IMR-90 (cell line): ENCODE measurements at regions not wholly inside any gene's neighbourhood (a gene's known extent, or its start where the extent isn't known, plus 50 kb on each side); places are given as distances from the start of the nearest gene placed in this dataset.

Experiments used
- ATAC-seq: fragments of 200-7000 bp; cut with Tn5 transposase; 2 replicates; pipeline ENCODE4 v1.9.1; 2020; ENCODE audit warnings: low read depth, mild to moderate bottlenecking, moderate library complexity
- BruUV-seq: library from RNA; stranded (reverse); fragments of 400-500 nt; replicated peaks from 2 replicates; lab custom pipeline; 2021; lab: Mats Ljungman, UMichigan
- CTCF ChIA-PET: fragments of 300-600 bp; formaldehyde crosslinking; extraction: SDS; loops from one replicate; lab custom pipeline; 2021; ENCODE audit warnings: antibody characterized with exemption; lab: Yijun Ruan, JAX
- POLR2A ChIA-PET: fragments of 300-600 bp; sonication (Branson Sonifier 250); formaldehyde crosslinking; loops from one replicate; lab custom pipeline; 2022; ENCODE audit warnings: antibody characterized with exemption; ENCODE audit not compliant: unreplicated experiment; lab: Charles Lee
- DNase-seq: peaks from one replicate; pipeline ENCODE4 v3.0.0; 2013
- H2AFZ ChIP-seq: replicated peaks from 2 replicates; pipeline ENCODE3; 2013; ENCODE audit warnings: low read length, mild to moderate bottlenecking; ENCODE audit not compliant: poor library complexity
- H2AK5ac ChIP-seq: 2 replicates; pipeline ENCODE4 v1.6.1; 2013; ENCODE audit warnings: low read depth, low read length, inconsistent platforms
- H2AK9ac ChIP-seq: replicated peaks from 2 replicates; pipeline ENCODE3; 2013; ENCODE audit warnings: mild to moderate bottlenecking, low read depth, low read length, moderate library complexity; ENCODE audit not compliant: poor library complexity
- H2BK120ac ChIP-seq: 2 replicates; pipeline ENCODE4 v1.6.1; 2013; ENCODE audit warnings: low read depth, low read length, inconsistent platforms
- H2BK15ac ChIP-seq: 3 replicates; pipeline ENCODE4 v1.6.1; 2013; ENCODE audit warnings: low read depth, low read length, inconsistent platforms
- H2BK20ac ChIP-seq: 2 replicates; pipeline ENCODE4 v1.6.1; 2013; ENCODE audit warnings: low read depth, mild to moderate bottlenecking, inconsistent platforms, low read length, moderate library complexity
- H2BK5ac ChIP-seq: 2 replicates; pipeline ENCODE4 v1.6.1; 2013; ENCODE audit warnings: mild to moderate bottlenecking, low read depth, low read length, inconsistent platforms; ENCODE audit not compliant: poor library complexity, severe bottlenecking
- H3K14ac ChIP-seq: replicated peaks from 2 replicates; pipeline ENCODE4 v1.6.1; 2013; ENCODE audit warnings: low read depth, low read length, inconsistent platforms
- H3K18ac ChIP-seq: 2 replicates; pipeline ENCODE4 v1.6.1; 2013; ENCODE audit warnings: low read depth, low read length, control low read depth
- H3K23ac ChIP-seq: 2 replicates; pipeline ENCODE4 v1.6.1; 2013; ENCODE audit warnings: low read depth, low read length, inconsistent platforms
- H3K27ac ChIP-seq: 2 replicates; pipeline ENCODE4 v1.5.1; 2013; ENCODE audit warnings: mild to moderate bottlenecking, control low read depth, low read length; ENCODE audit not compliant: insufficient read depth
- H3K27me3 ChIP-seq: 2 replicates; pipeline ENCODE4 v1.6.1; 2013; ENCODE audit warnings: low read length; ENCODE audit not compliant: control insufficient read depth, insufficient read depth
- H3K36me3 ChIP-seq: 2 replicates; pipeline ENCODE4 v1.6.1; 2013; ENCODE audit warnings: low read length, mixed read lengths; ENCODE audit not compliant: control insufficient read depth, insufficient read depth
- H3K4ac ChIP-seq: 2 replicates; pipeline ENCODE4 v1.6.1; 2013; ENCODE audit warnings: low read depth, low read length, inconsistent platforms
- H3K4me1 ChIP-seq: 2 replicates; pipeline ENCODE4 v1.6.1; 2013; ENCODE audit warnings: low read length, mixed read lengths; ENCODE audit not compliant: control insufficient read depth, insufficient read depth
- H3K4me2 ChIP-seq: 2 replicates; pipeline ENCODE4 v1.6.1; 2013; ENCODE audit warnings: low read depth, mild to moderate bottlenecking, control low read depth, low read length, moderate library complexity
- H3K4me3 ChIP-seq: 2 replicates; pipeline ENCODE4 v1.5.1; 2013; ENCODE audit warnings: low read depth, mild to moderate bottlenecking, control low read depth, low read length, moderate library complexity; ENCODE audit not compliant: insufficient read depth
- H3K56ac ChIP-seq: 2 replicates; pipeline ENCODE4 v1.6.1; 2013; ENCODE audit warnings: low read length, inconsistent platforms; ENCODE audit not compliant: insufficient read depth; ENCODE audit errors: extremely low read depth
- H3K79me1 ChIP-seq, 2 experiments: 2 replicates each; pipeline ENCODE4 v1.6.1; 2013; ENCODE audit warnings: low read length in 2 of 2, inconsistent platforms in 1 of 2, low read depth in 1 of 2
- H3K9ac ChIP-seq: 2 replicates; pipeline ENCODE4 v1.6.1; 2013; ENCODE audit warnings: low read depth, low read length, control low read depth
- H3K9me1 ChIP-seq: 2 replicates; pipeline ENCODE4 v1.6.1; 2013; ENCODE audit warnings: low read length, inconsistent platforms; ENCODE audit not compliant: insufficient read depth
- H3K9me3 ChIP-seq: 2 replicates; pipeline ENCODE4 v1.6.1; 2013; ENCODE audit warnings: low read length; ENCODE audit not compliant: control insufficient read depth, insufficient read depth
- H4K20me1 ChIP-seq: 2 replicates; pipeline ENCODE4 v1.6.1; 2013; ENCODE audit warnings: low read length, inconsistent platforms; ENCODE audit not compliant: insufficient read depth
- H4K5ac ChIP-seq: 2 replicates; pipeline ENCODE4 v1.6.1; 2013; ENCODE audit warnings: mild to moderate bottlenecking, low read depth, low read length, control low read depth
- H4K8ac ChIP-seq, 2 experiments: 2 replicates each; pipeline ENCODE4 v1.6.1; 2013; ENCODE audit warnings: low read depth in 2 of 2, low read length in 2 of 2, control low read depth in 1 of 2, inconsistent platforms in 1 of 2
- H4K91ac ChIP-seq: 2 replicates; pipeline ENCODE4 v1.6.1; 2013; ENCODE audit warnings: low read depth, low read length, inconsistent platforms; ENCODE audit not compliant: insufficient read depth
- BHLHE40 ChIP-seq: fragments of 150-350 bp; IDR thresholded peaks from 2 replicates; pipeline ENCODE4 v1.6.1; 2016; ENCODE audit warnings: mild to moderate bottlenecking, low read depth, low read length
- CHD1 ChIP-seq: IDR thresholded peaks from 2 replicates; pipeline ENCODE4 v1.6.1; 2012; ENCODE audit warnings: low read depth, low read length, improper control_type of control experiment
- CTCF ChIP-seq: conservative IDR thresholded peaks from 2 replicates; pipeline ENCODE4 v1.5.1; 2012; ENCODE audit warnings: mild to moderate bottlenecking, low read depth, low read length, improper control_type of control experiment
- FOS ChIP-seq: fragments of 150-350 bp; IDR thresholded peaks from 2 replicates; pipeline ENCODE4 v1.6.1; 2016; ENCODE audit warnings: low read depth, low read length
- NFE2L2 ChIP-seq: fragments of 150-350 bp; IDR thresholded peaks from 2 replicates; pipeline ENCODE4 v1.6.1; 2016; ENCODE audit warnings: low read depth, mild to moderate bottlenecking, low read length
- POLR2A ChIP-seq: IDR thresholded peaks from 2 replicates; pipeline ENCODE4 v1.6.1; 2012; ENCODE audit warnings: mild to moderate bottlenecking, low read depth, low read length
- RAD21 ChIP-seq: IDR thresholded peaks from 2 replicates; pipeline ENCODE4 v1.6.1; 2012; ENCODE audit warnings: low read length, improper control_type of control experiment
- RFX5 ChIP-seq: IDR thresholded peaks from 2 replicates; pipeline ENCODE4 v1.8.0; 2012; ENCODE audit warnings: low read depth, mild to moderate bottlenecking, low read length, moderate library complexity
- SMC3 ChIP-seq: fragments of 150-350 bp; IDR thresholded peaks from 2 replicates; pipeline ENCODE4 v1.6.1; 2016; ENCODE audit warnings: low read depth, mild to moderate bottlenecking, antibody characterized with exemption, low read length, moderate library complexity
- USF2 ChIP-seq: fragments of 150-350 bp; IDR thresholded peaks from 2 replicates; pipeline ENCODE4 v1.6.1; 2017; ENCODE audit warnings: mild to moderate bottlenecking, antibody characterized with exemption, low read length, low read depth
- WGBS, 2 experiments: methylation state at CpG; one replicate each; pipeline versions ENCODE4 v1.1.5 to v1.1.7; 2013; ENCODE audit warnings: missing lambda C conversion rate in 2 of 2; ENCODE audit not compliant: insufficient read length in 1 of 2; ENCODE audit errors: extremely low coverage in 2 of 2; 5-methylcytosine and 5-hydroxymethylcytosine counted together
- dilution Hi-C: fragments of 300-500 bp; cut with HindIII; formaldehyde crosslinking; loops from one replicate; pipeline ENCODE4 v1.14.3; 2018; ENCODE audit warnings: low sequenced_read_pairs; ENCODE audit not compliant: unreplicated experiment
- in situ Hi-C: fragments of 300-500 bp; cut with MboI; formaldehyde crosslinking; loops from 3 replicates; pipeline ENCODE4 v1.14.3; 2019; ENCODE audit warnings: low sequenced_read_pairs, inconsistent platforms, mixed read lengths
- intact Hi-C: fragments of 100-400 bp; cut with micrococcal nuclease; formaldehyde crosslinking; loops from 2 replicates; pipeline ENCODE4 v1.10.0; 2022
- TF ChIP-seq, protein P1 (sequence below): fragments of 150-350 bp; IDR thresholded peaks from 2 replicates; pipeline ENCODE4 v1.6.1; 2016; ENCODE audit warnings: low read depth, mild to moderate bottlenecking, low read length, moderate library complexity, borderline replicate concordance

DNA sequence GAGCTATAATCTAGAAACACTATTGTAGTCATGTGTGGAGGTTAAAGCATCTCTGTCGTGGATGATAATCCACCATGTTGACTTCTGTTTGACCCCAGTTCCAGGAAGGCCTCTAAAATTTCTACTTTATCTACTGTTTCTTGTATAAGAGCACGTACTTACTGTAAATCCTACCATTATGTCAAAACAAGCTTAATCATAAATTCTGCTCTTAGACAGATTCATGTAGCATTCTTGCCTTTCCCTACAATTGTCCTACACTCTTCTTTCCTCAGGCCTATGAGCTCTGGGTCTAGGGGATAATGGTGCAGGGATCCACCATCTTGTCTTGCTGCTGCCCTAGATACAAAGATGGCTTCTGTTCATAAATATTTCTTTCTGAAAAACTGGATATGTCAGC lies 2594.3 kb downstream of the ARAP2 start:
- H4K91ac ChIP-seq: no peak overlapping the region
- no peak overlapping the region for H3K18ac ChIP-seq
- no peak overlapping the region for H3K9ac ChIP-seq
- no peaks in the 10 kb centered on the region for H3K9me1 ChIP-seq
- H3K4me2 ChIP-seq: no peak overlapping the region
- H2BK15ac ChIP-seq: no peak overlapping the region
- POLR2A ChIA-PET: no interaction called here
- no peaks in the 10 kb centered on the region for H4K20me1 ChIP-seq
- no peaks in the 10 kb centered on the region for H3K27me3 ChIP-seq
- H2BK5ac ChIP-seq: no peak overlapping the region
- H3K4me1 ChIP-seq: no peaks in the 10 kb centered on the region
- H3K27ac ChIP-seq: no peak overlapping the region
- H3K4ac ChIP-seq: no peak overlapping the region
- H2BK120ac ChIP-seq: no peak overlapping the region
- H4K5ac ChIP-seq: no peak overlapping the region
- in situ Hi-C loops (no loop called here), dilution Hi-C loops (no loop called here), intact Hi-C loops (no loop called here)
- no peak overlapping the region for H3K14ac ChIP-seq
- no peak overlapping the region for H2AFZ ChIP-seq
- H3K79me1 ChIP-seq: no peaks in the 10 kb centered on the region
- no peak overlapping the region for H3K56ac ChIP-seq
- no TSS peak for BruUV-seq
- TF ChIP-seq RFX5 (no peak), BHLHE40 (no peak), POLR2A (no peak), CTCF (no peak), FOS (no peak), CHD1 (no peak), RAD21 (no peak), NFE2L2 (no peak), USF2 (no peak), SMC3 (no peak)
- TF ChIP-seq, protein P1, sequence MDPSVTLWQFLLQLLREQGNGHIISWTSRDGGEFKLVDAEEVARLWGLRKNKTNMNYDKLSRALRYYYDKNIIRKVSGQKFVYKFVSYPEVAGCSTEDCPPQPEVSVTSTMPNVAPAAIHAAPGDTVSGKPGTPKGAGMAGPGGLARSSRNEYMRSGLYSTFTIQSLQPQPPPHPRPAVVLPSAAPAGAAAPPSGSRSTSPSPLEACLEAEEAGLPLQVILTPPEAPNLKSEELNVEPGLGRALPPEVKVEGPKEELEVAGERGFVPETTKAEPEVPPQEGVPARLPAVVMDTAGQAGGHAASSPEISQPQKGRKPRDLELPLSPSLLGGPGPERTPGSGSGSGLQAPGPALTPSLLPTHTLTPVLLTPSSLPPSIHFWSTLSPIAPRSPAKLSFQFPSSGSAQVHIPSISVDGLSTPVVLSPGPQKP: no peak
- H3K4me3 ChIP-seq: no peak overlapping the region
- no CpG with 5 or more reads among the region's 2 CpGs for WGBS, 2 experiments
- H2BK20ac ChIP-seq: no peak overlapping the region
- no peak overlapping the region for H2AK5ac ChIP-seq
- H3K23ac ChIP-seq: no peak overlapping the region
- no peak overlapping the region for H2AK9ac ChIP-seq
- H3K36me3 ChIP-seq: no peaks in the 10 kb centered on the region
- DNase-seq (no peak), ATAC-seq (no peak)
- H3K9me3 ChIP-seq: no peaks in the 10 kb centered on the region
- H4K8ac ChIP-seq: no peak overlapping the region
- CTCF ChIA-PET: no interaction called here
